ENCODE measurements at regions not wholly inside any gene's neighbourhood (a gene's known extent, or its start where the extent isn't known, plus 50 kb on each side); places are given as distances from the start of the nearest gene placed in this dataset.
"Not testable (repeated sequence)": the region's sequence is repeated elsewhere in the genome, so short reads cannot be mapped to it uniquely, and the experiment has no call there.

GRCh38 chr2:215831296-215831913 is 181.9 kb downstream of the MREG start:
- no peak for DNase-seq (ENCODE audit: low read depth in 2 of 2)

DNA sequence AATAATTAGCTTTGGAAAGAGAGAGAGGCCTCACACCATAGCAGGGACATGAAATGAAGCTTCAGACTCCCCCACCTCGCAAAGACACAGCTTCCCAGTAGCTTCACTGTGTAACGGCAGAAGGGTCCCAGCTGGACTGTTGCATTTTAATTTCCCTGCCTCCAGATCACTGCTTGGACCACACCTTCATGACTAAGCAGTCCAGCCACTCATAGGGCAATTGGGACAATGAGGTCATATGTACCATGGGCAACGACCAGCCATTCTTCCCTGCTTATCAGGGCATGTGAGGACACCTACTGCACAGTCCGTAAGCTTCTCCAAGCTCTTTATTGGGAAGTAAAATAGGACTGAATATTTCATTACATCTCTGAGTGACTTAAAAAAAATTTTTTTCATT is 183.0 kb downstream of the MREG start:
- DNase-seq (ENCODE audit: low read depth in 2 of 2), result no peak

DNA sequence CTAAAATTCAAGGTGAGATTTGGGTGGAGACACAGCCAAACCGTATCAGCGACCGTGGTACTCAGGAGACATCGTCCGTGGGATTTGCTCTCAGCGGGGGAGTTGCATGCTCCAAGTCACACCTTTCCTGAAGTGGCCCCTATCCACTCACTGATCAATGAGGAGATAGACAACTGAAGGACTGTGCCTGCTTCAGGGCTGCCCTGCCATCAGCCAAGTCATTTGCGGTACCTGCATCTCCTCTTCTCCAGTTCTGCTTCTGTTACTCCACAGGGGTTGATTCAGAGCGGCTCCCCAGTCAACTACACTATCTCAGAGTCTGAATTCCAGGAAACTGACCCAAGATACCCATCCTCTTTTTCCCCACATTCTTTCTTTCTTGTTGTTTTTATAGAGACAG is 184.1 kb downstream of the MREG start:
- no peak for DNase-seq (ENCODE audit: low read depth in 2 of 2)

GRCh38 chr2:215828528-215829184 is 184.7 kb downstream of the MREG start:
- DNase-seq (ENCODE audit: low read depth in 2 of 2), result peak in 1 of 2 donors; percentile 3

- no peak for DNase-seq (ENCODE audit: low read depth in 2 of 2)
These were observed 186.4 kb downstream of the MREG start for GRCh38 chr2:215826838-215827441.

GRCh38 chr2:215826376-215826775 is 187.0 kb downstream of the MREG start:
- no peak for DNase-seq (ENCODE audit: low read depth in 2 of 2)

- DNase-seq (ENCODE audit: low read depth in 2 of 2), result no peak
These were observed 187.6 kb downstream of the MREG start for GRCh38 chr2:215825707-215826106.

DNA sequence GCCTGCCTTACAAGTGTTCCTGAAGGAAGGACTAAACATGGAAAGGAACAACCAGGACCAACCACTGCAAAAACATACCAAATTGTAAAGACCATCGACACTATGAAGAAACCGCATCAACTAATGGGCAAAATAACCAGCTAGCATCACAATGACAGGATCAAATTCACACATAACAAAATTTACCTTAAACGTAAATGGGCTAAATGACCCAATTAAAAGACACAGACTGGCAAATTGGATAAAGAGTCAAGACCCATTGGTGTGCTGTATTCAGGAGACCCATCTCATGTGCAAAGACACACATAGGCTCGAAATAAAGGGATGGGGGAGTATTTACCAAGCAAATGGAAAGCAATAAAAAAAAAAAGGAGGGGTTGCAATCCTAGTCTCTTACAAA is 192.1 kb downstream of the MREG start:
- DNase-seq (ENCODE audit: low read depth in 2 of 2), result not testable (repeated sequence)

DNA sequence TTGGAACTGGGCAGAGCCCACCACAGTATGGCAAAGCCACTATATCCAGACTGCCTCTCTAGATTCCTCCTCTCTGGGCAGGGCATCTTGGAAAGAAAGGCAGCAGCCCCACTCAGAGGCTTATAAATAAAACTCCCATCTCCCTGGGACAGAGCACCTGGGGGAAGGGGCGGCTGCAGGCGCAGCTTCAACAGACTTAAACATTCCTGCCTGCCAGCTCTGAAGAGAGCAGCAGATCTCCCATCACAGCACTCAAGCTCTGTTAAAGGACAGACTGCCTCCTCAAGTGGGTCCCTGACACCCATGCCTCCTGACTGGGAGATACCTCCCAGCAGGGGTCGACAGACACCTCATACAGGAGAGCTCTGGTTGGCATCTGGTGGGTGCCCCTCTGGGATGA is 193.6 kb downstream of the MREG start:
- DNase-seq (ENCODE audit: low read depth in 2 of 2), result not testable (repeated sequence)

DNA sequence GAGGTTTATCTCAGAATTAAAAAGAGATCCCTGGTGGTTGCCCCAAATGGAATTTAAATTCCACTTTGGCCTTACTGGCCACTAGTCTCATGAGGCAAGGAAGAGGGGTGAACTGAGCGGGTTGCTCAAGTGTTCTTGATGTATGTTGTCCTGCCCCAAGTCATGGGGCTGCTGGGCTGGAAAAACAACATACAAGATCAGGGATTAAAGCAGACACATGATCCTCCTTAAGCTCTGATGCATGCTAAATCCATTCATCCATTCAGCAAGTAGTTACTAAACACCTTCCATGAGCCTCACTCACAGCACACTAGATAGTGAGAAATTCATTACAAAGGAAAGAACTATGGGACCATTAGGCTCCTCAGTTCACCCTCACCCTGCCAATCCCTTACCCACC is 196.3 kb downstream of the MREG start:
- no peak for DNase-seq (ENCODE audit: low read depth in 2 of 2)

- no peak for DNase-seq (ENCODE audit: low read depth in 2 of 2)
These were observed 196.9 kb downstream of the MREG start for GRCh38 chr2:215816424-215816823.

GRCh38 chr2:215815960-215816359 is 197.4 kb downstream of the MREG start:
- no peak for DNase-seq (ENCODE audit: low read depth in 2 of 2)

GRCh38 chr2:215812966-215813365 is 200.4 kb downstream of the MREG start:
- no peak for DNase-seq (ENCODE audit: low read depth in 2 of 2)

DNA sequence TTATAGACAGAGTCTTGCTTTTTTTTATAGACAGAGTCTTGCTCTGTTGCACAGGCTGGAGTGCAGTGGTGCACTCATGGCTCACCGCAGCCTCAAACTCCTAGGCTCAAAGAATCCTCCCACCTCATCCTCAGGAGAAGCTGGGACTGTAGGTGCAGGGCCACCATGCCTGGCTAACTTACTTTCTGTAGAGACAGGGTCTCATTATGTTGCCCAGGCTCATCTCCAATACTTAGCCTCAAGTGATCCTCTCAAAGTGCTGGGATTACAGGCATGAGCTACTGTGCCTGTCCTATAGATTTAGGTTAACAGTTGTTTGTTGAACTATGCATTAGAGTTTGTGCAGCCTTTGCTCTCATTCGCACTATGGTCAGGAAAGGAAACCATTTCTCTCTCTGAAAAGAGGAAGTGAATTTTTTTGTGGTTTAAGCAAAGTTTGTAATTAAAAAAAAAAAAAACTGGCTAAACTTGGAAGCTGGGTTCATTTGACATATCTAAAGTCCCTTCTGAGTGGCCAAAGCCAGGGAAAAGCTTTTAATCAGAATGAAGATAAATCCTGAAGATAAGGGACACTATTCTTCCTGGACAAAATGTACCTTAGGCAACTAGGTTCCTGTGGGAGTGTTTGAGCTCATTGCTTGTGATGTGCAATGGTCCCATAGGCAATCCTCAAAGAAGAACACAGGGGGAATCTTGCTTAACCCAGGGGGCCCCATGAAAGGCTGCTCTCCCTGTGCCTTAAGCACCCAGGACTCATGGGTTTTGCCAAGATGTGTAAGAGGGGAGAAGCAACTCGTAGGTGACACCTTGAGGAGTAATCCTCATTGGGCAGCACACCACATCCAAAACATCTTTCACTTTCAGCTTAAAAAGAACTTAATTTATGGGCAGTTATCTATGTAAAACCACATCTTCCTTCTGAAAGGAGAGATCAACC is 201.7 kb downstream of the MREG start:
- DNase-seq (ENCODE audit: low read depth in 2 of 2), result no peak

- no peak for DNase-seq (ENCODE audit: low read depth in 2 of 2)
These were observed 202.3 kb downstream of the MREG start for GRCh38 chr2:215811003-215811402.

- DNase-seq (ENCODE audit: low read depth in 2 of 2), result no peak
These were observed 204.4 kb downstream of the MREG start for GRCh38 chr2:215808996-215809395.

- no peak for DNase-seq (ENCODE audit: low read depth in 2 of 2)
These were observed 205.2 kb downstream of the MREG start for GRCh38 chr2:215808194-215808593.

- DNase-seq (ENCODE audit: low read depth in 2 of 2), result no peak
These were observed 207.9 kb downstream of the MREG start for GRCh38 chr2:215805493-215805892.

DNA sequence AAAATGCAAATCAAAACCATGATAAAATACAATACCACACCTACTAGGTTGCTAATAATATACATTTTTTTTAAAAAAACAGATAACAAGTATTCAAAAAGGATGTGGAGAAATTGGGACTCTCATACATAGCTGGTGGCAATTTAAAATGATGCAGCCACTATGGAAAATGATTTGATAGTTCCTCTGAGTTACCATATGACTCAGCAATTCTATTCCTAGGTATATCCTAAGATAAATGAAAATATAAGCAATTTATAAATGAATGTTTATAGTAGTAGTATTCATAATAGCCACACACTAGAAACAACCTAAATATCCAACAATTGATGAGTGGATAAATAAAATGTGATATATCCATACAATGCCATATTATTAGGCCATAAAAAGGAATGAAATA is 210.2 kb downstream of the MREG start:
- DNase-seq (ENCODE audit: low read depth in 2 of 2), result no peak

DNA sequence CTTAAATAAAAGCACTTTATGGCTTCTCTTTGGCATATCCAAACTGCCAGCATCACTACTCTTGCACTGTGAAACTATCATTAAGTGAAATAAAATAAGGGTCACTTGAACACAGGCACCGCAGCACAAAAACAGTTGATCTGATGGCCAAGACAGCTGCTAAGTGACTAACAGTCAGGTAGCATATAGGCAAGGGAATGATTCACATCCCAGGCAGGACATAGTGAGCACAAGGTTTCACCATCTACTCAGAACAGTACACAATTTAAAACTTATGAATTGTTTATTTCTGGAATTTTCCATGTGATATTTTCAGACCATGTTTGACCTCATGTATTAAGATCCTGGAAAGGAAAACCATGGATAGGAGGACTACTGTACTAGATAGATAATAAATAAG is 214.2 kb downstream of the MREG start:
- no peak for DNase-seq (ENCODE audit: low read depth in 2 of 2)

GRCh38 chr2:215797676-215798075 is 215.7 kb downstream of the MREG start:
- DNase-seq (ENCODE audit: low read depth in 2 of 2), result no peak

- no peak for DNase-seq (ENCODE audit: low read depth in 2 of 2)
These were observed 217.1 kb downstream of the MREG start for GRCh38 chr2:215796140-215796855.
